ENCODE measurements at regions not wholly inside any gene's neighbourhood (a gene's known extent, or its start where the extent isn't known, plus 50 kb on each side); places are given as distances from the start of the nearest gene placed in this dataset.

DNA sequence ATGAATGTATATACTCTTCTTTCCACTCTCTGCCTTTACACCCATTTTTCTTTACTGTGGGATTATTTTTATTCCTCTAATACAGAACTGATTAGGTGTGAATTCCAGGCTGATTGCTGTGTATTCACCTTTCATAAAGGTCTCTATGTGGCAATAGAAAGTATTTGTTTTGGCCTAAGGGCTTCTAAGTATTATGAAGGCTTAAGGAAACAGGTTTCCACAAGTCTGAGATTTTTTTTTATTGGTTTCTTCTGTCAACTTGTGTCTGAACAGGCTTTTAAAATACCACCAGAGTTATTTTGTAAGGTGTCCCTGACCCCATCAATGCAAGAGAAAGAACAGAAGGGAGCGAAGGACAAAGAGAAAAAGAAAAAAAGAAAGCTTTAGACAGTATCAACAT is 1102.0 kb upstream of the SPRY2 start:
- in situ Hi-C loops (cut with HindIII; ENCODE audit: low pct_ligation_motif_present, low sequenced_read_pairs) = no loop called here
- TF ChIP-seq, protein P1, sequence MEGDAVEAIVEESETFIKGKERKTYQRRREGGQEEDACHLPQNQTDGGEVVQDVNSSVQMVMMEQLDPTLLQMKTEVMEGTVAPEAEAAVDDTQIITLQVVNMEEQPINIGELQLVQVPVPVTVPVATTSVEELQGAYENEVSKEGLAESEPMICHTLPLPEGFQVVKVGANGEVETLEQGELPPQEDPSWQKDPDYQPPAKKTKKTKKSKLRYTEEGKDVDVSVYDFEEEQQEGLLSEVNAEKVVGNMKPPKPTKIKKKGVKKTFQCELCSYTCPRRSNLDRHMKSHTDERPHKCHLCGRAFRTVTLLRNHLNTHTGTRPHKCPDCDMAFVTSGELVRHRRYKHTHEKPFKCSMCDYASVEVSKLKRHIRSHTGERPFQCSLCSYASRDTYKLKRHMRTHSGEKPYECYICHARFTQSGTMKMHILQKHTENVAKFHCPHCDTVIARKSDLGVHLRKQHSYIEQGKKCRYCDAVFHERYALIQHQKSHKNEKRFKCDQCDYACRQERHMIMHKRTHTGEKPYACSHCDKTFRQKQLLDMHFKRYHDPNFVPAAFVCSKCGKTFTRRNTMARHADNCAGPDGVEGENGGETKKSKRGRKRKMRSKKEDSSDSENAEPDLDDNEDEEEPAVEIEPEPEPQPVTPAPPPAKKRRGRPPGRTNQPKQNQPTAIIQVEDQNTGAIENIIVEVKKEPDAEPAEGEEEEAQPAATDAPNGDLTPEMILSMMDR (IDR thresholded peaks at IDR 0.05; ENCODE audit: low read depth, low read length, missing control alignments) = no peak

DNA sequence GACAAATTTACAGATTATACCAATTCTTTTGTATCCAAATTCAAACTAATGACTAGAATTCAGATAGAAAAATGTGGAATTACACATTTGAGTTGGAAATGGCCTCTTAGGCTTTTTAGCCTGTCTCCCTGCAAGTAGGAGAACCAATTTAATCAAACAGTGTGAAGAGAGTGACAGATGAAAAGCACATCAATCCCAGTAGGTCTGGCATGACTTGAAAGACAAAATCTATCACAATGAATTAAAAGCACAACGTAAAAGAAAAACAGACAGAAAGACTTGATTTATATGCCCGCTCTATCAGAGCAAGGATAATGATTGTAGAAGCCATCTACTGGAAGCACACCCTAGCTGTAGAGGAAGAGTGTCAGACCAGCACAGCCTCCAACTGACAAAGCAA is 1084.4 kb upstream of the SPRY2 start:
- TF ChIP-seq, protein P1 (IDR thresholded peaks at IDR 0.05; ENCODE audit: low read depth, low read length, missing control alignments) = no peak
- in situ Hi-C loops (cut with HindIII; ENCODE audit: low pct_ligation_motif_present, low sequenced_read_pairs) = no loop called here
- Histone ChIP-seq H3K4me3 (ENCODE audit: low read depth, low read length) (no peak overlapping the region), H3K36me3 (replicated peaks) (no peaks in the 10 kb centered on the region), H3K27ac (no peak overlapping the region), H3K27me3 (replicated peaks) (no peaks in the 10 kb centered on the region)
- no peak for DNase-seq

More for the DNA sequence above, 1102.0 kb upstream of the SPRY2 start:
- Histone ChIP-seq H3K4me3 (ENCODE audit: low read depth, low read length) (no peak overlapping the region), H3K36me3 (replicated peaks) (no peaks in the 10 kb centered on the region), H3K27ac (no peak overlapping the region), H3K27me3 (replicated peaks) (no peaks in the 10 kb centered on the region)
- no peak for DNase-seq

DNA sequence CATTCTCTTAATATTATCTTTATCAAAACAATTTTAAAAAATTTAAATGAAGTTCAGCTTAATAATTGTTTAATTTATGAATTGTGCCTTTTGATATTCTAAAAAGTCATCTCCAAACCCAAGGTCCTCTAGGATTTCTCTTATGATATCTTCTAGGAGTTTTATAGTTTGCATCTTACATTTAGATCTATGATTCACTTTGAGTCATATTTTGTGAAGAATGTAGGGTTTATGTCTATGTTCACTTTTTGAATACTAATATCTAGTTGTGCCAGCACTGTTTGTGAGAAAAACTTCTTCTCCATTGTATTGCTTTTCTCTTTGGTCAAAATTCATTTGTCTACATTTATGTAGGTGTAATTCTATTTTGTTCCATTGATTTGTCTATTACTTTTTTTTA is 1068.4 kb upstream of the SPRY2 start:
- TF ChIP-seq, protein P1 (IDR thresholded peaks at IDR 0.05; ENCODE audit: low read depth, low read length, missing control alignments) = no peak
- no peaks in the 10 kb centered on the region for H3K27me3 ChIP-seq (replicated peaks)
- in situ Hi-C loops (cut with HindIII; ENCODE audit: low pct_ligation_motif_present, low sequenced_read_pairs) = no loop called here
- H3K36me3 ChIP-seq (replicated peaks) = no peaks in the 10 kb centered on the region
- DNase-seq = no peak
- no peak overlapping the region for H3K27ac ChIP-seq
- H3K4me3 ChIP-seq (ENCODE audit: low read depth, low read length) = no peak overlapping the region

DNA sequence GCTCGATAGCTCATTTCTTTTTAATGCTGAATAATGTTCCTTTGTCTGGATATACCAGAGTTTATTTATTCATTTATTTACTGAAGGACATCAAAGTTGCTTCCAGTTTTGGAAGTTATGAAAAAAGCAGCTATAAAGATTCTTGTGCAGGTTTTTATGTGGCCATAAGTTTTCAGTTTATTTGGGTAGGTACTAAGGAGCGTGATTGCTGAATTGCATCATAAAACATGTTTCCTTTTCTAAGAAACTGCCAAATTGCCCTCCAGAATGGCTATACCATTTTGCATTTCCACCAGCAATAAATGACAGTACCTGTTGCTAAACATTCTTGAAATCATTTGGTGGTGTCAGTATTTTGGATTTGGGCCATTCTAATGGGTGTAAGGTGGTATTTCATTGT is 1067.7 kb upstream of the SPRY2 start:
- Histone ChIP-seq H3K4me3 (ENCODE audit: low read depth, low read length) (no peak overlapping the region), H3K27ac (no peak overlapping the region), H3K27me3 (replicated peaks) (no peaks in the 10 kb centered on the region), H3K36me3 (replicated peaks) (no peaks in the 10 kb centered on the region)
- DNase-seq = no peak
- TF ChIP-seq, protein P1 (IDR thresholded peaks at IDR 0.05; ENCODE audit: low read depth, low read length, missing control alignments) = no peak
- in situ Hi-C loops (cut with HindIII; ENCODE audit: low pct_ligation_motif_present, low sequenced_read_pairs) = no loop called here

DNA sequence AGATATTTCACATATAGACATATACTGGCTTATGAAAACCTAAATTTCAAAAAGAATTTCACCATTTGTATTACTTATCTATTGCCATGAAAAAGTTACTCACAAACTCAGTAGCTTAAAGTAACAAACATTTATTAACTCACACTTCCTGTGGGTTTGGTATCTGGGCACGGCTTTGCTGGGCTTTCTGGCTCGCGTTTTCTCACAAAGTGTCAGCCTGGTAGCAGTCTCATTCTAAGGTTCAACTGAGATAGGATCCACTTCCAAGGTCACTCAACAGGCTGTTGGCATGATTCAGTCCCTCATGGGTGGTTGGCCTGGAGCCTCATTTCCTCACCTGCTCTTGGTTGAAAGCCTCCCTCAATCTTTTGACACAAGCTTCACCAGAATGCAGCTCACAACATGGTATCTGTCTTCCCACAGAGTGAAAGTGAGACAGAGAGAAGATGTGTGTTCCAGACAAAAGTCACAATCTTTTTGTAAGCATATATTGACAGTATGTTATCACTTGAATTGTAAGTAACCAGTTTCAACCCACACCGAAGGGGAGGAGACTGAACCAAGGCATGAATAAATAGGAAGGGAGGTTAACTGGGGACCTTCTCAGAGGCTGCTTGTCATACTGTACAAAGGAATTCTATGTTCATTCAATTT is 1065.8 kb upstream of the SPRY2 start:
- H3K36me3 ChIP-seq (replicated peaks) = no peaks in the 10 kb centered on the region
- no peak overlapping the region for H3K27ac ChIP-seq
- TF ChIP-seq, protein P1 (IDR thresholded peaks at IDR 0.05; ENCODE audit: low read depth, low read length, missing control alignments) = no peak
- in situ Hi-C loops (cut with HindIII; ENCODE audit: low pct_ligation_motif_present, low sequenced_read_pairs) = no loop called here
- H3K4me3 ChIP-seq (ENCODE audit: low read depth, low read length) = no peak overlapping the region
- H3K27me3 ChIP-seq (replicated peaks) = no peaks in the 10 kb centered on the region
- no peak for DNase-seq

DNA sequence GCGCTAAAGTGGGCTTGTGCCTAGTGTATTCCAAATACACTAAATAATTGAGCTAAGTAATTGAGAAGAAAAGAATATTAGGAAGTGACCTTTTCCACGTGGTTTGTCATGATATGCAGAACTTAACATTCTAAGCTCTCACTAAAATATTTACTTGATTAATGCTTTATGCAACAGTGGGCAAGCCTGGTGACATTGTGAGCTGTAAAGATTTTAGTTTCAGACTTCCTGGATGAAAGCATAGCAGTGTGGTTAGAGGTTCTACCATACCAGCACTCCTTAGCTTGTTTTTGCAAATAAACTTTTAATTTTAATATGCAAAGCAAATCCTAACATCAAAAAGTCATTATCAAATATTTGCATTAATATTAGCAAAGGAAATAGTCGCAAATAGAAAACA is 1065.1 kb upstream of the SPRY2 start:
- Histone ChIP-seq H3K36me3 (replicated peaks) (no peaks in the 10 kb centered on the region), H3K27me3 (replicated peaks) (no peaks in the 10 kb centered on the region), H3K27ac (no peak overlapping the region), H3K4me3 (ENCODE audit: low read depth, low read length) (no peak overlapping the region)
- TF ChIP-seq, protein P1 (IDR thresholded peaks at IDR 0.05; ENCODE audit: low read depth, low read length, missing control alignments) = no peak
- in situ Hi-C loops (cut with HindIII; ENCODE audit: low pct_ligation_motif_present, low sequenced_read_pairs) = no loop called here
- DNase-seq = no peak
